Activated CD4-positive, alpha-beta T cell treated with anti-CD3 and anti-CD28 coated beads, Interleukin-2, amount 50 U/mL, for 4 hours (primary cell): ENCODE measurements at regions not wholly inside any gene's neighbourhood (a gene's known extent, or its start where the extent isn't known, plus 50 kb on each side); places are given as distances from the start of the nearest gene placed in this dataset.
"Not testable (repeated sequence)": the region's sequence is repeated elsewhere in the genome, so short reads cannot be mapped to it uniquely, and the experiment has no call there.

Source experiments
- DNase-seq, 2 experiments: peaks; one replicate each; pipeline ENCODE4 v3.0.0-alpha.2; 2020

- DNase-seq = no peak
Observed at GRCh38 chr2:192536922-192537624, 342.3 kb upstream of the TMEFF2 start.

- no peak for DNase-seq
Observed at GRCh38 chr2:192535956-192536921, 341.5 kb upstream of the TMEFF2 start.

- no peak for DNase-seq
Observed at GRCh38 chr2:192534072-192534471, 339.3 kb upstream of the TMEFF2 start.

GRCh38 chr2:192524642-192525251 lies 330.0 kb upstream of the TMEFF2 start:
- DNase-seq = not testable (repeated sequence)

GRCh38 chr2:192524214-192524613 lies 329.5 kb upstream of the TMEFF2 start:
- not testable (repeated sequence) for DNase-seq

- DNase-seq = no peak
Observed at GRCh38 chr2:192515937-192516336, 321.2 kb upstream of the TMEFF2 start.

GRCh38 chr2:192513575-192513974 lies 318.8 kb upstream of the TMEFF2 start:
- no peak for DNase-seq

- not testable (repeated sequence) for DNase-seq
Observed at GRCh38 chr2:192507836-192508450, 313.2 kb upstream of the TMEFF2 start.

GRCh38 chr2:192500550-192501200 lies 305.9 kb upstream of the TMEFF2 start:
- DNase-seq = no peak

GRCh38 chr2:192499476-192499875 lies 304.7 kb upstream of the TMEFF2 start:
- no peak for DNase-seq

- DNase-seq = no peak
Observed at GRCh38 chr2:192498747-192499146, 304.0 kb upstream of the TMEFF2 start.

- not testable (repeated sequence) for DNase-seq
Observed at GRCh38 chr2:192488158-192488557, 293.4 kb upstream of the TMEFF2 start.

GRCh38 chr2:192487636-192488035 lies 292.9 kb upstream of the TMEFF2 start:
- no peak for DNase-seq

- no peak for DNase-seq
Observed at GRCh38 chr2:192484903-192485302, 290.2 kb upstream of the TMEFF2 start.

GRCh38 chr2:192480984-192481383 lies 286.3 kb upstream of the TMEFF2 start:
- DNase-seq = no peak

GRCh38 chr2:192473331-192473730 lies 278.6 kb upstream of the TMEFF2 start:
- no peak for DNase-seq

- DNase-seq = no peak
Observed at GRCh38 chr2:192471982-192472381, 277.2 kb upstream of the TMEFF2 start.

GRCh38 chr2:192469612-192470011 lies 274.9 kb upstream of the TMEFF2 start:
- no peak for DNase-seq

GRCh38 chr2:192467953-192468660 lies 273.4 kb upstream of the TMEFF2 start:
- no peak for DNase-seq

GRCh38 chr2:192465141-192465540 lies 270.4 kb upstream of the TMEFF2 start:
- no peak for DNase-seq

GRCh38 chr2:192459422-192459821 lies 264.7 kb upstream of the TMEFF2 start:
- DNase-seq = no peak

- DNase-seq = no peak
Observed at GRCh38 chr2:192448881-192449280, 254.1 kb upstream of the TMEFF2 start.
